HepG2 (cell line): ENCODE measurements at regions not wholly inside any gene's neighbourhood (a gene's known extent, or its start where the extent isn't known, plus 50 kb on each side); places are given as distances from the start of the nearest gene placed in this dataset.

Experiments
- CEBPZ ChIP-seq: IDR thresholded peaks from 2 replicates; pipeline ENCODE4 v1.6.1; 2012; ENCODE audit warnings: low read length, improper control_type of control experiment
- CTCF ChIP-seq: sonication (generic); formaldehyde crosslinking; IDR thresholded peaks from 2 replicates; pipeline ENCODE4 v1.5.0; 2020; ENCODE audit warnings: mild to moderate bottlenecking, missing genetic modification reagents, moderate library complexity
- EHMT2 ChIP-seq: fragments of 200-600 bp; sonication (generic); IDR thresholded peaks from 2 replicates; pipeline ENCODE4 v1.7.0; 2017; ENCODE audit warnings: antibody characterized with exemption, low read depth, low read length, borderline replicate concordance
- EZH2 ChIP-seq: conservative IDR thresholded peaks from 2 replicates; pipeline ENCODE4 v1.6.1; 2012; ENCODE audit warnings: mild to moderate bottlenecking, low read depth, low read length, moderate library complexity
- HNF1A ChIP-seq, 2 experiments: sonication (generic) in 1 of 2; formaldehyde crosslinking in 1 of 2; IDR thresholded peaks; 2 replicates each; pipeline versions ENCODE4 v1.4.0 to v1.6.1; 2016 to 2020; ENCODE audit warnings: borderline replicate concordance in 1 of 2, low read depth in 1 of 2, mild to moderate bottlenecking in 1 of 2, missing genetic modification reagents in 1 of 2
- IKZF4 ChIP-seq: sonication (generic); formaldehyde crosslinking; IDR thresholded peaks from 2 replicates; pipeline ENCODE4 v1.5.1; 2020; ENCODE audit warnings: borderline replicate concordance, mild to moderate bottlenecking, low read depth, missing genetic modification reagents; ENCODE audit errors: not compliant biosample characterization
- MAX ChIP-seq: IDR thresholded peaks from 2 replicates; pipeline ENCODE4 v1.6.1; 2012; ENCODE audit warnings: inconsistent platforms
- POLR2A ChIP-seq, 2 experiments: IDR thresholded peaks; 2 replicates each; pipeline ENCODE4 v1.6.1; 2011; ENCODE audit warnings: low read depth in 2 of 2, low read length in 2 of 2, mild to moderate bottlenecking in 1 of 2, moderate library complexity in 1 of 2; ENCODE audit not compliant: insufficient read depth in 1 of 2
- REST ChIP-seq, 2 experiments: IDR thresholded peaks; 2 replicates each; pipeline ENCODE4 v1.6.1; 2011 to 2012; ENCODE audit warnings: low read length in 2 of 2, borderline replicate concordance in 1 of 2, low read depth in 1 of 2, mild to moderate bottlenecking in 1 of 2, moderate library complexity in 1 of 2
- SP2 ChIP-seq: sonication (generic); formaldehyde crosslinking; IDR thresholded peaks from 2 replicates; pipeline ENCODE4 v1.5.1; 2020; ENCODE audit warnings: mild to moderate bottlenecking, missing genetic modification reagents
- TAF1 ChIP-seq: sonication (generic); formaldehyde crosslinking; IDR thresholded peaks from 2 replicates; pipeline ENCODE4 v1.4.0; 2020; ENCODE audit warnings: missing genetic modification reagents
- ZNF256 ChIP-seq: sonication (generic); formaldehyde crosslinking; conservative IDR thresholded peaks from 2 replicates; pipeline ENCODE4 v1.4.0; 2020; ENCODE audit warnings: missing genetic modification reagents
- ZNF576 ChIP-seq: sonication (generic); formaldehyde crosslinking; IDR thresholded peaks from 2 replicates; pipeline ENCODE4 v1.4.0; 2020; ENCODE audit warnings: mild to moderate bottlenecking, missing genetic modification reagents
- ZNF781 ChIP-seq: sonication (generic); formaldehyde crosslinking; IDR thresholded peaks from 2 replicates; pipeline ENCODE4 v1.5.1; 2020; ENCODE audit warnings: borderline replicate concordance, mild to moderate bottlenecking, missing genetic modification reagents; ENCODE audit errors: not compliant biosample characterization

GRCh38 chr2:109669731-109670130 lies 55.6 kb downstream of the SOWAHC start:
- TF ChIP-seq SP2 (CRISPR knock-in tag) (no peak), EHMT2 (no peak), ZNF576 (CRISPR knock-in tag) (no peak), EZH2 (no peak), CTCF (CRISPR knock-in tag) (no peak), ZNF781 (no peak), MAX (no peak), REST (IDR thresholded peaks at IDR 0.05; ENCODE audit: borderline replicate concordance in 1 of 2, low read depth in 1 of 2, low read length in 2 of 2) (no peak), HNF1A (IDR thresholded peaks at IDR 0.05; ENCODE audit: low read depth) (no peak), HNF1A (CRISPR knock-in tag; IDR thresholded peaks at IDR 0.05; ENCODE audit: borderline replicate concordance) (no peak), POLR2A (IDR thresholded peaks at IDR 0.05; ENCODE audit: insufficient read depth in 1 of 2, low read depth in 2 of 2, low read length in 2 of 2) (no peak), TAF1 (CRISPR knock-in tag) (no peak), IKZF4 (CRISPR knock-in tag) (no peak), CEBPZ (no peak), ZNF256 (CRISPR knock-in tag) (no peak)
